Endothelial cell of umbilical vein (primary cell): ENCODE measurements at regions not wholly inside any gene's neighbourhood (a gene's known extent, or its start where the extent isn't known, plus 50 kb on each side); places are given as distances from the start of the nearest gene placed in this dataset.

Experiments
- BruUV-seq: library from RNA; stranded (reverse); fragments of 400-500 nt; replicated peaks from 2 replicates; lab custom pipeline; 2021; lab: Mats Ljungman, UMichigan
- CTCF ChIA-PET: fragments of 300-600, 350-600 bp; sonication (Branson Sonifier 250); formaldehyde crosslinking; loops from one replicate; lab custom pipeline; 2021; ENCODE audit warnings: antibody characterized with exemption, inconsistent platforms; lab: Charles Lee
- POLR2A ChIA-PET: fragments of 300-600, 350-600 bp; sonication (Branson Sonifier 250); formaldehyde crosslinking; loops from one replicate; lab custom pipeline; 2021; ENCODE audit warnings: antibody characterized with exemption, inconsistent platforms; lab: Charles Lee
- DNase-seq: peaks from one replicate; pipeline ENCODE4 v3.0.0-alpha.2; 2011; ENCODE audit warnings: low read depth, low spot score
- FAIRE-seq: peaks from 2 replicates; lab custom pipeline; 2011; peaks lifted over from hg19 to GRCh38; lab: Jason Lieb, UNC
- H2AFZ ChIP-seq: 2 replicates; pipeline ENCODE4 v1.6.0; 2012; ENCODE audit warnings: low read depth, low read length, control low read depth, inconsistent platforms
- H3K27ac ChIP-seq: 2 replicates; pipeline ENCODE4 v1.5.1; 2011; ENCODE audit warnings: low read depth, mild to moderate bottlenecking, control low read depth, low read length, moderate library complexity; ENCODE audit not compliant: insufficient read depth
- H3K27me3 ChIP-seq, 2 experiments: 2 replicates each; pipeline versions ENCODE4 v1.6.0 to v1.6.1; 2011; ENCODE audit warnings: low read length in 2 of 2, mixed read lengths in 1 of 2; ENCODE audit not compliant: control insufficient read depth in 2 of 2, insufficient read depth in 2 of 2
- H3K36me3 ChIP-seq, 2 experiments: 2 replicates in 1 of 2; 3 replicates in 1 of 2; pipeline ENCODE4 v1.5.1; 2011; ENCODE audit warnings: low read length in 2 of 2, mild to moderate bottlenecking in 1 of 2, moderate library complexity in 1 of 2; ENCODE audit not compliant: control insufficient read depth in 2 of 2, insufficient read depth in 2 of 2; ENCODE audit errors: extremely low read depth in 1 of 2
- H3K4me1 ChIP-seq: 3 replicates; pipeline ENCODE4 v1.5.1; 2011; ENCODE audit warnings: mild to moderate bottlenecking, low read length; ENCODE audit not compliant: control insufficient read depth, insufficient read depth; ENCODE audit errors: extremely low read depth
- H3K4me2 ChIP-seq: 2 replicates; pipeline ENCODE4 v1.6.1; 2011; ENCODE audit warnings: low read length, control low read depth, mixed read lengths; ENCODE audit not compliant: insufficient read depth
- H3K4me3 ChIP-seq, 3 experiments: fragments of 200-600 bp in 1 of 3; sonication (generic), shearing (Covaris generic) in 1 of 3; replicated peaks in 1 of 3; 2 replicates each; pipeline ENCODE4 v1.5.1; 2011 to 2016; ENCODE audit warnings: control low read depth in 3 of 3, low read length in 3 of 3, mild to moderate bottlenecking in 2 of 3, inconsistent platforms in 1 of 3, low read depth in 1 of 3, moderate library complexity in 1 of 3; ENCODE audit not compliant: insufficient read depth in 1 of 3
- H3K79me2 ChIP-seq: 2 replicates; pipeline ENCODE4 v1.6.0; 2012; ENCODE audit warnings: low read length, inconsistent platforms; ENCODE audit not compliant: control insufficient read depth, insufficient read depth
- H3K9ac ChIP-seq: replicated peaks from 2 replicates; pipeline ENCODE3; 2011; ENCODE audit warnings: low read length, control low read depth; ENCODE audit not compliant: insufficient read depth; ENCODE audit errors: extremely low read depth
- H3K9me1 ChIP-seq: replicated peaks from 3 replicates; pipeline ENCODE4 v1.6.0; 2011; ENCODE audit warnings: mild to moderate bottlenecking, low read length; ENCODE audit not compliant: control insufficient read depth, insufficient read depth; ENCODE audit errors: extremely low read depth
- H3K9me3 ChIP-seq: replicated peaks from 2 replicates; pipeline ENCODE4 v1.5.1; 2012; ENCODE audit warnings: low read length, inconsistent platforms; ENCODE audit not compliant: control insufficient read depth, insufficient read depth
- H4K20me1 ChIP-seq: replicated peaks from 2 replicates; pipeline ENCODE3; 2011; ENCODE audit warnings: mild to moderate bottlenecking, low read length; ENCODE audit not compliant: control insufficient read depth, insufficient read depth; ENCODE audit errors: extremely low read depth
- EZH2 ChIP-seq: IDR thresholded peaks from 2 replicates; pipeline ENCODE4 v1.6.1; 2012; ENCODE audit warnings: borderline replicate concordance, low read depth, mild to moderate bottlenecking, moderate library complexity, low read length, inconsistent platforms; ENCODE audit not compliant: severe bottlenecking
- FOS ChIP-seq: IDR thresholded peaks from 2 replicates; pipeline ENCODE4 v1.6.1; 2011; ENCODE audit warnings: mild to moderate bottlenecking, low read length, moderate library complexity, borderline replicate concordance; ENCODE audit not compliant: insufficient read depth
- GATA2 ChIP-seq: IDR thresholded peaks from 2 replicates; pipeline ENCODE4 v1.7.0; 2011; ENCODE audit warnings: low read depth, mild to moderate bottlenecking, moderate library complexity, mixed read lengths, low read length; ENCODE audit not compliant: insufficient read length, insufficient read depth
- JUN ChIP-seq: IDR thresholded peaks from 2 replicates; pipeline ENCODE4 v1.6.1; 2011; ENCODE audit warnings: borderline replicate concordance, low read depth; ENCODE audit not compliant: insufficient read length, insufficient read depth
- MYC ChIP-seq: IDR thresholded peaks from one replicate; pipeline ENCODE4 v1.6.1; 2011; ENCODE audit warnings: mild to moderate bottlenecking, low read depth, low read length
- POLR2A ChIP-seq: IDR thresholded peaks from 2 replicates; pipeline ENCODE4 v1.6.1; 2012; ENCODE audit warnings: low read depth, mild to moderate bottlenecking, control low read depth, low read length
- POLR2AphosphoS5 ChIP-seq: IDR thresholded peaks from 2 replicates; pipeline ENCODE4 v1.6.1; 2012; ENCODE audit warnings: low read depth, mild to moderate bottlenecking, control low read depth, low read length, moderate library complexity; ENCODE audit not compliant: insufficient read depth
- dilution Hi-C: fragments of 300-500 bp; cut with MboI; formaldehyde crosslinking; loops from one replicate; pipeline ENCODE4 v1.15.0; 2019; ENCODE audit warnings: low sequenced_read_pairs; ENCODE audit not compliant: extremely low pct_ligation_motif_present
- intact Hi-C: fragments of 100-400 bp; cut with micrococcal nuclease; formaldehyde crosslinking; loops from one replicate; pipeline ENCODE4 v1.10.0; 2022
- TF ChIP-seq, protein P1 (sequence below), 2 donors: IDR thresholded peaks; 1 replicate in 1 of 2; 2 replicates in 1 of 2; pipeline ENCODE4 v1.5.1; 2011; ENCODE audit warnings: low read length in 2 of 2, mild to moderate bottlenecking in 2 of 2, moderate library complexity in 2 of 2, control low read depth in 1 of 2, inconsistent platforms in 1 of 2, low read depth in 1 of 2; ENCODE audit not compliant: insufficient read depth in 1 of 2; ENCODE audit errors: extremely low read depth in 1 of 2
- TF ChIP-seq, protein P2 (sequence below): IDR thresholded peaks from 2 replicates; pipeline ENCODE4 v1.6.1; 2011; ENCODE audit not compliant: insufficient read depth, insufficient read length

DNA sequence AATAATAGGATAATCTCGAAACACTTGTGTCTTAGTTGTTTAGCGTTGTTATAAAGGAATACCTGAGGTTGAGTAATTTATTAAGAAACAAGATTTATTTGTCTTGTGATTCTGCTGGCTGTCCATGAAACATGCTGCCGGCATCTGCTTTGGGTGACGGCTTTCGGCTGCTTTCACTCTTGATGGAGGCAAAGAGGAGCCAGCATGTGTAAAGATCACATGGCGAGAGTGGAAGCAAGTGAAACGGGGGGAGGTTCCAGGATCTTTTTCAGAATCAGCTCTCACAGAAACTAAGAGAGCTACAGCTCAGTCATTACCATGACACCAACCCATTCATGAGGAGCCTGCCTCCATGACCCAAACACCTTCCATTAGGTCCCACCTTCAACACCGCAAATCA is 402.8 kb downstream of the CDC14C start:
- Histone ChIP-seq H3K27ac (no peak overlapping the region), H3K4me1 (no peaks in the 10 kb centered on the region), H3K9me3 (peaks cover 1% of the 10 kb centered on the region), H2AFZ (no peak overlapping the region), H3K79me2 (no peaks in the 10 kb centered on the region), H4K20me1 (no peaks in the 10 kb centered on the region), H3K27me3 (no peaks in the 10 kb centered on the region), H3K36me3 (no peaks in the 10 kb centered on the region), H3K4me3 (no peak overlapping the region), H3K4me2 (no peak overlapping the region), H3K9ac (no peak overlapping the region), H3K9me1 (no peaks in the 10 kb centered on the region)
- ChIA-PET CTCF (no interaction called here), POLR2A (no interaction called here)
- dilution Hi-C loops (no loop called here), intact Hi-C loops (no loop called here)
- no TSS peak for BruUV-seq
- TF ChIP-seq POLR2AphosphoS5 (no peak), FOS (no peak), GATA2 (no peak), MYC (no peak)
- TF ChIP-seq, protein P1, sequence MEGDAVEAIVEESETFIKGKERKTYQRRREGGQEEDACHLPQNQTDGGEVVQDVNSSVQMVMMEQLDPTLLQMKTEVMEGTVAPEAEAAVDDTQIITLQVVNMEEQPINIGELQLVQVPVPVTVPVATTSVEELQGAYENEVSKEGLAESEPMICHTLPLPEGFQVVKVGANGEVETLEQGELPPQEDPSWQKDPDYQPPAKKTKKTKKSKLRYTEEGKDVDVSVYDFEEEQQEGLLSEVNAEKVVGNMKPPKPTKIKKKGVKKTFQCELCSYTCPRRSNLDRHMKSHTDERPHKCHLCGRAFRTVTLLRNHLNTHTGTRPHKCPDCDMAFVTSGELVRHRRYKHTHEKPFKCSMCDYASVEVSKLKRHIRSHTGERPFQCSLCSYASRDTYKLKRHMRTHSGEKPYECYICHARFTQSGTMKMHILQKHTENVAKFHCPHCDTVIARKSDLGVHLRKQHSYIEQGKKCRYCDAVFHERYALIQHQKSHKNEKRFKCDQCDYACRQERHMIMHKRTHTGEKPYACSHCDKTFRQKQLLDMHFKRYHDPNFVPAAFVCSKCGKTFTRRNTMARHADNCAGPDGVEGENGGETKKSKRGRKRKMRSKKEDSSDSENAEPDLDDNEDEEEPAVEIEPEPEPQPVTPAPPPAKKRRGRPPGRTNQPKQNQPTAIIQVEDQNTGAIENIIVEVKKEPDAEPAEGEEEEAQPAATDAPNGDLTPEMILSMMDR (IDR thresholded peaks at IDR 0.05; ENCODE audit: extremely low read depth in 1 of 2, insufficient read depth in 1 of 2, low read depth in 1 of 2, low read length in 2 of 2) = no peak
- DNase-seq (no peak), FAIRE-seq (no peak)

DNA sequence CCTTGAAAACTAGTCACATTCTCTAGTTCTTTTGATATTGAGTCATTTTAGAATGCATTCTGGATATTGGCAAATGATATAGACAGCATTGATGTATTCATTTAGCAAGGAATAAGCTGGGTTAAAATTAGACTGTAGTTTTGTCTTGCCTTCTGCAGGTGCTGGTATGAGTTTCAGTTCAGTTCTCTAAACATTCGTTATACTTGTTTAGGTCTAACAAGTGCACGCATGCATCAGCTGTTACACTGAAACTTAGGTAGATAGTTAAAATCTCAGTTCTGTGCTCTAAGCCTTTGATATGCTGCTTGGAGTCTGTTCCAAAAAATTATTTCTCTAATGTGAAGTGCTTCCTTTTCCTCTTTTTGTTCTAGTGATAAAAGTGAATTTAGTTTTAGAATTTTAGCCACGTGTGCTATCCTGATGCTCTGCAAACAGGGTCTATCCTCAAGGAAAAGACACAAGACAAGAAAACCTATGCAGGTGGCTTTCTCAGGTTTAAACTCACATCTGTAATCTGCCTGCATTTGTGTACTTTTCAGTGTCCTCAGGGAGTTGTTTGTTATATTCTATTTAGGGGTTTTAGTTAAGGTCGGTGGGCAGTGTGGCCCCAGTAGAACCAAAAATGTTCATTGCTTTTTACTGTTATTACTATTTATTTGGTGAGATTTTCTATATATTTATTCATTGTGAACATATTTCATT is 409.0 kb downstream of the CDC14C start:
- no peaks in the 10 kb centered on the region for H3K9me3 ChIP-seq
- no peak for FAIRE-seq
- DNase-seq = no peak
- no peak overlapping the region for H2AFZ ChIP-seq
- H3K36me3 ChIP-seq = no peaks in the 10 kb centered on the region
- H3K4me1 ChIP-seq = no peaks in the 10 kb centered on the region
- no peak overlapping the region for H3K27ac ChIP-seq
- BruUV-seq = no TSS peak
- no peak overlapping the region for H3K4me2 ChIP-seq
- dilution Hi-C loops = no loop called here
- no peaks in the 10 kb centered on the region for H4K20me1 ChIP-seq
- ChIA-PET POLR2A (no interaction called here), CTCF (no interaction called here)
- no peak for TF ChIP-seq MYC
- no peak for TF ChIP-seq GATA2
- no peak for TF ChIP-seq EZH2
- TF ChIP-seq FOS = no peak
- TF ChIP-seq, protein P2, sequence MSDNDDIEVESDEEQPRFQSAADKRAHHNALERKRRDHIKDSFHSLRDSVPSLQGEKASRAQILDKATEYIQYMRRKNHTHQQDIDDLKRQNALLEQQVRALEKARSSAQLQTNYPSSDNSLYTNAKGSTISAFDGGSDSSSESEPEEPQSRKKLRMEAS = no peak
- no peak for TF ChIP-seq JUN
- TF ChIP-seq, protein P1 (IDR thresholded peaks at IDR 0.05; ENCODE audit: extremely low read depth in 1 of 2, insufficient read depth in 1 of 2, low read depth in 1 of 2, low read length in 2 of 2) = no peak
- TF ChIP-seq POLR2AphosphoS5 = no peak
- no peak for TF ChIP-seq POLR2A
- no peaks in the 10 kb centered on the region for H3K9me1 ChIP-seq
- no peaks in the 10 kb centered on the region for H3K79me2 ChIP-seq
- intact Hi-C loops = no loop called here
- no peak overlapping the region for H3K4me3 ChIP-seq
- H3K9ac ChIP-seq = no peak overlapping the region
- H3K27me3 ChIP-seq = no peaks in the 10 kb centered on the region
